DMS153 (cell line): ENCODE measurements at regions not wholly inside any gene's neighbourhood (a gene's known extent, or its start where the extent isn't known, plus 50 kb on each side); places are given as distances from the start of the nearest gene placed in this dataset.

Experiments used
- DNase-seq: peaks from one replicate; lab custom pipeline; 2025; lab: John Stamatoyannopoulos, UW

DNA sequence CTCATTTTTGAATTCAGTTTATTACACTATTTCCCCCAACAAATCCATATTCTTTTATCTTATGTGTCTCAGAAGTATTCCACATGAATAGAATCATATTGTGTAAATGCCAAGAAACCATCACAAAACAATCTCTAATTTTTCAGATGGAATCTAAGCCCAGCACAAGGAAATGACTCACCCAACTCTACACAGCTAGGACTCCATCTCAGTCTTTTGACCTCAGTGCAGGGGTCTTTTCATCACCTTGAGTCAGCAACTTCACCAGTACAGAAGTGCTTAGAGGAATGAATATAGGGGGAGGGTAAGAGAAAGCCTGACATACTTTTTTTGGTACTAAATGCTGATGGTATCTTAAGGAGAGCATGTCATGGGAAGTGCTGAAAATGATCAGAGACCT, 169.3 kb upstream of the LRRN1 start:
- no peak for DNase-seq

DNA sequence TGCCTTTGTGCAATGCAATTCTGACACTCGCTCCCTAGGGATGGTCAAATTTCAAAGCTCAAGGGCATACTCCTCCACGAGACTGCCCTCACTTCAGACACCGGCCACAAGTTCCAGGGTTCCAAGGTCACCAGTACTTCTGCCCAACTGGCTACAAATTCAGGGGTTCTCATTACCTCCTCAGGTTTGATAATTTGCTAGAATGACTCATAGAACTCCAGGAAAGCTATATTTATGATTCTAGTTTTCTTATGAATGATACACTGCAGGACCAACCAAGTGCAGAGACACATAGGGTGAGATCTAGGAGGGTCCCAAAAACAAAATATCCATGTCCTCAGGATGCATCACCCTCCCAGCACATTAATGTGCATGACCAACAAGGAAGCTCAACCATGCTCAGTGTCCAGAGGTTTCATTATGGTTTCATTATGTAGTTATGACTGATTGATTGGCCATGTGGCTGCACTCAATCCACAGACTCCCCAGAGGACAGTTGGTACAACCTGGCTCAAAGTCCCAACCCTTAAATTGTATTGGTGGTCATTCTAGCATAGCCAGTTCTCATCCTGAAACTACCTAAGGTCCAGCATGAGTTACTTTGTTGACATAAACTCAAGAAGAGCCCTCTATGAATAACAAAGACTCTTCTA, 170.4 kb upstream of the LRRN1 start:
- no peak for DNase-seq

DNA sequence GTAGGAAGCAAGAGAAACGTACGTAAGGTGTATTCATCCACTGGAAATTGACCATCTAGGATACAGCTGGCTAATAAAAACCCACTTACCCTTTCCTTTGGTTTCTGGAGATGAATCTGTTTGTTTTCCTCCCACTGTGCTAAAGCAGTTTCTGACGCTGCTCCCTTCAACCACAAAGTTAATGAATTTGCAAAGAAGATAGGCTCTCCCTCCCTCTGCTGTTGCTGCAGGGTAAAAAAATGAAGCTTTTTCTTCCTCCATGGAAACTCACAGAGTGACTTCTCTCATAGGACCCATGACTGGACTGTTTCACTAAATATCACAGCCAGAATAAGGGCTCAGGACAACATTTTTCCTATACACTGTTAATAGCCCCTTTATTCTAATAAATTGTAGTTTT, 172.1 kb upstream of the LRRN1 start:
- no peak for DNase-seq

- no peak for DNase-seq
These were observed 173.5 kb upstream of the LRRN1 start for GRCh38 chr3:3625544-3626271.

GRCh38 chr3:3619815-3620214, 179.4 kb upstream of the LRRN1 start:
- DNase-seq, result no peak

GRCh38 chr3:3618623-3619022, 180.6 kb upstream of the LRRN1 start:
- no peak for DNase-seq

- DNase-seq, result no peak
These were observed 183.7 kb upstream of the LRRN1 start for GRCh38 chr3:3615533-3615932.

DNA sequence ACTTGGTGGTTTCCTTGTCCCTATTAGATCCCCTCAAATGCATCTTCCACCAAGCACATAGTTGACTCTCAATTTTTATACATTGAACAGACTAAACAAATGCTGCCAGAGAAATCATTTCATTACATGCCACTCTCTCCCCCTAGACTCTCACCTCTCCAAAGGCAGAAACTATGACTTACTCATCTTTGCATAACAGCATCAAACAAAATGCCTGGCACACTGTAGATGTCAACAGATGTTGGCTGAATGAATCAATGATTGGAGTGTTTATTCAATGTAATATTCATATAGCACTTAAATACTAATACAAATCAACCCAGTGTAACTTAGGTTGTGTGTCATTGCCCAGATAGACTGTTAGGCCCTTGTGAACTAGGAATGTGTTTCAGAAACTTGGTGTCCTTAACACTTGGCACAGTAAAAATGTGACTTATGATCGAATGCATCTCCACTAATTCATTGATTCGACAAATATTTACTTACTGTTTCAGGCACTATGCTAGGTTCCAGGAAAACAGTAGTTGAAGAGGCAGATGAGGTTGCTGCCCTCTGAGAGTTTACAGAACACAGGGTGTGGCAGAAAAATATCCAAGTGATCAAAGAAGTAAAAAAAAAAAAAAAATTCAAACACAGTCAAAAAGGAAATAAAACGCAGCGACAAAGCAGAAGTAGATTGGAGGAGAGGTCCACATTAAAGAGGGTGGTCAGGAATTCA, 188.5 kb upstream of the LRRN1 start:
- no peak for DNase-seq

DNA sequence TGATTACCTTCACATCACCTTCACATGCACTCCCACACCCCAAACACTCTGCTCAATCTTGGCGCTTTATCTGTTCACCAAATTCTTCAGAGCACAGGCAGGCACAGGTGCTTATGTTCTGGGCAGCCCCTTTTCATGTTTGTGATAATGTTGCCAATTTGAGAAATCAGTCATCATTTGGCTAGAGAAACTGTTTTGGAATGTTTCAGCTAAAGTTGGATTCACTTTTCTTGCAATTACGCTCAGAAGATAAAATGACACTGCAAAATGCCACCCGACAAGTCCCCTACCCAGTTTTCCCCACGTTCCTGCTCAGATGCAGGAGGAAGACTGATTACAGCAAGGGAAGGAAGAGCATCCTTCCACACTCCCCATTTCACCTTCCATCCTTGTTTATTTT, 192.9 kb upstream of the LRRN1 start:
- no peak for DNase-seq

GRCh38 chr3:3605226-3605625, 194.0 kb upstream of the LRRN1 start:
- no peak for DNase-seq

DNA sequence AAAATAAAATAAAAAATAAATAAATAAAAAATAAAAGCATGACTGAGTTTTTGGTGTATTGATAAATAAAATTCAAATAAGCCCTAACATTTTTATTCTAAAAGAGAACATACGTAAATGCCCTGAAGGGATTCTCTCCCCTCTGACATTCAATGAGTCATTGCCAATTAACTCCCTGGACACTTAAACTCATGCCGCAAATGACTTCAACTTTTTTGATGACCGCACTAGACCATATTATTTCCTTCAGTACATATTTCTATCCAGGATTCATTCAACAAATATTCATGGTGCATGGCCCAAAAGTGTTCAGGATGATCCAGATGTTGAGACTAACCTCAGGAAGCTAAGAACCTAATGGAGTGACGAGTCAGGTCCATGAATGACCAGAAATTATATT, 195.9 kb upstream of the LRRN1 start:
- DNase-seq, result no peak

- DNase-seq, result no peak
These were observed 198.4 kb upstream of the LRRN1 start for GRCh38 chr3:3600665-3601340.

GRCh38 chr3:3599016-3599415, 200.2 kb upstream of the LRRN1 start:
- no peak for DNase-seq

DNA sequence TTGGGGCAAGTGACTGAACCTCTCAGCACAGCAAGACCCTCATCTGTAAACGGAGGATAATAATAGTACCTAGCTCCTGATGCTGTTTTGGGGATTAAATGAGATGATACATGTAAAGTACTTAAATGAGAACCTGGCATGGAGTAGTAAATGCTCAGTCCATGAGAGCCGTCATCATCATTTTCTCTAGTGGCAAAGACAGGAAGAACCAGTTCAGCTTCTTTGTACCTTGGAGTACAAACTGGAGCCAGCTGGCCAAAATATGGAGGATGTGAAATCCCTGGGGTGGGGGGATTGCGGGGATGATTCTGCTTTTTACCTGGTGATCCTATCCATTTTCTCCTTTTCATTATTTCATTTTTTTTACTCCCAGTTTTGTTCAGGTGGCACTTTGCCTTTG, 204.2 kb upstream of the LRRN1 start:
- no peak for DNase-seq

DNA sequence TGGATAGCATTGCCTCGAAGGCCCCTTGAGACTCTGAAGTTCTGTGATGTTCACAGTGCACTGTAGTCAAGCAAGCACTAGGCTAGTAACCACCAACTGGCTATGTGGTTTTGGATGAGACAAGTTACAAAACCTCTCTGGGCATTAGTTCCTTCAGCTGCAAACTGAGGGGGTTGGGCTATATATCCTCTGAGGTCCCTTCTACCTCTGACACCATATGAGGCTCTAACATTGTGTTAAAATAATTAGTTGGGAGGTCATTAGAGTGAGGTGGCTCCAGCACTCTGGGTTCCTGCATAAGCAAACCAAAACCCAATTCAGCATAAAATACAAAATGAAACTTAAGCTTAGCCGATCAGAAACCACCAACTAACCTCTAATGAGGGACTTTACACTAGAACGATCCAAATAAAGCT, 209.5 kb upstream of the LRRN1 start:
- no peak for DNase-seq

DNA sequence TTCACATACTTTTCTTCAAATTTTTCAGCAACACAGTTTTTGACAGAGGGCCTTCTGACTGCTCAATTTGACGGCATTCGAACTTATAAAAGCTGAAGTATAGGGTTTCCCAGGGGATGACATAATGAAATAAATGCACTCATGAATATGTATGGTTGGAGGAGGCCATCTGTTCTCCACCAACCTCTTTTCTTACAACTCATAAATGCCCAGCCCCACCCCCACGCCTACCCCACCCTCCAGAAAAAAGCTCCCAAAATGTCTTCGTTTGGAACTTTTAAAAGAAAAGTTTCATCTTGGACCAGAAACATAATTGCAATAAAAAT, 211.6 kb upstream of the LRRN1 start:
- DNase-seq, result no peak

GRCh38 chr3:3586843-3587646, 212.2 kb upstream of the LRRN1 start:
- no peak for DNase-seq

DNA sequence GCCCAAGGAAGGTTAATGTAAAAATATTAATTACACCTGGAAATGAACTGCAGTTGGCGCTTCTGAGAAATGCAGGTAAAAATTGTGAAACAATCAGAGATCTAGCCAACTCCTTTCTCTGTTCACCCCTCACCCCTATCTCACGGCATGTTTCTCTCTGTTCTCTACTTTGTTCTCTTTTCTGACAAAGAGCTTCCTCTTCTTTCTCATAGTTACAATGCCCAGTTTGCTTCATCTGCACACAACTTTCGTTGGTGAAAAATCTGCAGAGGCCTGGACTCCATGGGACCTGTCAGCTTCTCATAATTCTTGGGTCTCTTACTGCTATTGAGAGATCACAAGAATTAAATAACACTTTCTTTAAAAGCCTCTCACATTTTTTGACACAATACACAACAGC, 212.9 kb upstream of the LRRN1 start:
- DNase-seq, result no peak

- no peak for DNase-seq
These were observed 219.6 kb upstream of the LRRN1 start for GRCh38 chr3:3579658-3580057.

- no peak for DNase-seq
These were observed 220.5 kb upstream of the LRRN1 start for GRCh38 chr3:3578718-3579117.

GRCh38 chr3:3577823-3578222, 221.4 kb upstream of the LRRN1 start:
- no peak for DNase-seq

DNA sequence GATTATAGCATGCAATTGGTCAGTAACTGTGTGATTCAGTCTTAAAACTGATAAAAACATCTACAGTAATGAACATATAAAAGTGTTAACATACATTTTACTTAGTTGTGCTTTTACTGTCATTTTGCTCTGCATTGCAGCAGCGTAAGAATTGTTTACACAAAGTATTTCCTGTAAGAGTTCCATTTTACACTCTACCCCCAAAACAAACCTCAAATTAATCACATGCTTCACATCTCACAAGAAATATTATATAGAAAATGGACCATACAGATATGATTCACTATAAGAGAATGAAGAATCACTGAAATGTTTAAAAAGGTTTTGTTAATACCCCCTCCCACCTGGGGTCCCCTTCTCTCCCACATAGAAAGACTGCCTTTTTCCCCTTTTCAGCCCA, 225.9 kb upstream of the LRRN1 start:
- DNase-seq, result no peak
